Muscle of leg (tissue), 3 donors: ENCODE measurements at regions not wholly inside any gene's neighbourhood (a gene's known extent, or its start where the extent isn't known, plus 50 kb on each side); places are given as distances from the start of the nearest gene placed in this dataset.

Source experiments
- DNase-seq: peaks from one replicate; pipeline ENCODE4 v3.0.0; 2013
- H3K27ac ChIP-seq: one replicate; pipeline ENCODE4 v1.5.1; 2013; ENCODE audit warnings: mild to moderate bottlenecking, low read length, control low read depth
- H3K27me3 ChIP-seq: one replicate; pipeline ENCODE4 v1.6.1; 2013; ENCODE audit warnings: low read length; ENCODE audit not compliant: control insufficient read depth, insufficient read depth
- H3K36me3 ChIP-seq: one replicate; pipeline ENCODE4 v1.6.1; 2013; ENCODE audit warnings: low read length; ENCODE audit not compliant: control insufficient read depth, insufficient read depth
- H3K4me1 ChIP-seq: one replicate; pipeline ENCODE4 v1.6.1; 2013; ENCODE audit warnings: low read length; ENCODE audit not compliant: control insufficient read depth, insufficient read depth
- H3K4me3 ChIP-seq: one replicate; pipeline ENCODE4 v1.5.1; 2013; ENCODE audit warnings: low read length, control low read depth
- H3K9me3 ChIP-seq: replicated peaks from 2 replicates; pipeline ENCODE4 v1.6.1; 2013; ENCODE audit warnings: low read depth, low read length; ENCODE audit not compliant: control insufficient read depth
- WGBS: methylation state at CpG from one replicate; pipeline ENCODE4 v1.1.5; 2013; ENCODE audit warnings: missing lambda C conversion rate; ENCODE audit not compliant: insufficient coverage; 5-methylcytosine and 5-hydroxymethylcytosine counted together

DNA sequence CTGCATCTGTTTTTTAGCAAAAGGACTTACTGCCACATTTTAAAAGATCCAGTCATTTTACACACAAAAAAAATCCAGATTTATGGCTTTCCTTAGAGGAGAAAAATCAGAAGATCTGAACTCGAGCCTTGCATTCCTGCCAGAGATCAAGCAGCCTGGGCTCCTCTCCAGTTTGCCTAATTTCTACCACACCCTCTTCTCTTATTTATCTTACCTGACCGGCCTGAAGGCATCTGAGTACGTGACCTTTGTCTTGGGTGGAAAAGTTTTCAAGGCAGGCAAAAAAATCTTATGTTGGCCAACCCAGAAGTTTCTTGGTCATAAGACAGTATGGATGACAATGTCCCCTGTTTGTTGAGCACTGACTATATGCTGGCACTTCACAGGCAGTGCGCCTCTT, 60.3 kb downstream of the CHRD start:
- no CpG with 5 or more reads among the region's 4 CpGs for WGBS

DNA sequence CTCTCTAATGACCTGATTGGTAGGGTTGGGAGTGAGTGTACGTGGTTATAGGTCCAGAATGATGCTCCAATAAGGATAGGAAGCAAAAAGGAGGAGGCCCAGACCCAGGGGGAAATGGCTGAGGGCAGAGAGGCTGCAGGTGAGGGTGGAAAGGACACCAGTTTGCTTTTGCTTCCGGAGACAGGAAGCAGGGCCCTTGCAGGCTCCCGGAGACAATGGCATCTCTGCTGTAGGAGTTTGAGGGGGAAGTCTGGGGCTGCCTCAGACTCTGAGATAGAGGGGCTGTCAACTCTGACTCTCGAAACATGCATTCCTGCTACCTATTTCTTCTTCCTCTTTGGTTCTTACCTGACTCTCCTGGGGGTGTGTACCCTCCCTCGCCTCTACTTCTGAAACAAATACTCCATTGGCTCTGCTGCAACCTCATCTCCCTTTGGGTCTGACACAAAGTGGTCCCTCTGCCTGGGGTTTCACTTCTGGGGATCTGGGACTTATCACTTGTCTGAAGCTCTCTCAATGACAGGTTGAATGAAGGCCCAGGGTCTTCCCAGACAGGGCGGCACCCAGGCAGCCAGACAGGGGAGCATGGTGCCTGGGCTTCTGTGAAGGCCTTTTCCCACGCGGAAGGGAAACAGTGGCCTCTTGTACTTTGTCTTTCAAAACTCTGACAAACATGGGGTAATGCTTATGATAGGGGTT, 61.5 kb downstream of the CHRD start:
- WGBS: 63% methylated on average over 6 of the region's 8 CpGs

More for the DNA sequence above, 60.3 kb downstream of the CHRD start:
- H3K27me3 ChIP-seq: no peaks in the 10 kb centered on the region
- H3K4me1 ChIP-seq: no peaks in the 10 kb centered on the region
- no peaks in the 10 kb centered on the region for H3K9me3 ChIP-seq
- no peak overlapping the region for H3K27ac ChIP-seq
- no peak for DNase-seq
- no peak overlapping the region for H3K4me3 ChIP-seq
- H3K36me3 ChIP-seq: no peaks in the 10 kb centered on the region

DNA sequence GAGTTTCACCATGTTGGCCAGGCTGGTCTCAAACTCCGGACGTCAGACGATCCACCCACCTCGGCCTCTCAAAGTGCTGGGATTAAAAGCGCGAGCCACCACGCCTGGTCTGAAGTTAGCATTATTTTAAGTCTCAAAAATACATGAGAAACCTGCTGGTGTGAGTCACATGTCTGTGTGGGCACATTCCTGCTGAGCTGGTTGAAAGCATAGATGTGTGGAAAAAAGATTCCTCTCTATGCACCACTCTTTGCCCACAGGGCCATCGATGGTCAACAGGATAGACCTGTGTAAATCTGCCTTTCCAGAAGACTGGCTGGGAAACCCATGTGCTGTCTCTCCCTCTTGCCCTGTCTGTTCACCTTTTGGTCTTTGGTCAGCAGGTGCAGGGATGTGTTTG, 63.5 kb downstream of the CHRD start:
- DNase-seq: no peak
- H3K4me1 ChIP-seq: no peaks in the 10 kb centered on the region
- H3K27ac ChIP-seq: no peak overlapping the region
- WGBS: 92% methylated on average over 6 of the region's 8 CpGs
- H3K9me3 ChIP-seq: no peaks in the 10 kb centered on the region
- no peaks in the 10 kb centered on the region for H3K27me3 ChIP-seq
- no peak overlapping the region for H3K4me3 ChIP-seq
- H3K36me3 ChIP-seq: no peaks in the 10 kb centered on the region

More for the DNA sequence above, 61.5 kb downstream of the CHRD start:
- H3K27me3 ChIP-seq: no peaks in the 10 kb centered on the region
- H3K4me3 ChIP-seq: no peak overlapping the region
- no peaks in the 10 kb centered on the region for H3K4me1 ChIP-seq
- H3K9me3 ChIP-seq: no peaks in the 10 kb centered on the region
- no peak overlapping the region for H3K27ac ChIP-seq
- DNase-seq: no peak
- H3K36me3 ChIP-seq: no peaks in the 10 kb centered on the region

DNA sequence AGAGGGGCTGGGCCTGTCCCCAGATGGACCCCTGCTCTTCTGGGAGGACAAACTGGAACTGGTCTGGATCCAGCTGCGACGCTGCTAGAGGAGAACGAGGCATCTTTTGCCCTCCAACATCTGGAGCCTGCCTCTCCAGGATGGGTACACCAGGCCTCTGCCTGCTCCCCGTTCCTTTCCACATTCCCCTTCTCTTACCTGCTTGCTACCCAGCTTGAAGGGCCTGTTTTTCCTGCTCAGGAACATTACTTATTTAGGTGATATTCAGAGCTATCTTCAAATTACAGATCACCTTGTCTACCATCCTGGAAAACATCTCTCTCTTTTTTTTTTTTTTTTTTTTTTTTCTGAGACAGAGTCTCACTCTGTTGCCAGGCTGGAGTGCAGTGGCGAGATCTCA, 64.0 kb downstream of the CHRD start:
- 90% methylated on average over 2 of the region's 5 CpGs for WGBS
- Histone ChIP-seq H3K27ac (no peak overlapping the region), H3K4me3 (no peak overlapping the region), H3K9me3 (no peaks in the 10 kb centered on the region), H3K27me3 (no peaks in the 10 kb centered on the region), H3K36me3 (no peaks in the 10 kb centered on the region), H3K4me1 (no peaks in the 10 kb centered on the region)
- no peak for DNase-seq

DNA sequence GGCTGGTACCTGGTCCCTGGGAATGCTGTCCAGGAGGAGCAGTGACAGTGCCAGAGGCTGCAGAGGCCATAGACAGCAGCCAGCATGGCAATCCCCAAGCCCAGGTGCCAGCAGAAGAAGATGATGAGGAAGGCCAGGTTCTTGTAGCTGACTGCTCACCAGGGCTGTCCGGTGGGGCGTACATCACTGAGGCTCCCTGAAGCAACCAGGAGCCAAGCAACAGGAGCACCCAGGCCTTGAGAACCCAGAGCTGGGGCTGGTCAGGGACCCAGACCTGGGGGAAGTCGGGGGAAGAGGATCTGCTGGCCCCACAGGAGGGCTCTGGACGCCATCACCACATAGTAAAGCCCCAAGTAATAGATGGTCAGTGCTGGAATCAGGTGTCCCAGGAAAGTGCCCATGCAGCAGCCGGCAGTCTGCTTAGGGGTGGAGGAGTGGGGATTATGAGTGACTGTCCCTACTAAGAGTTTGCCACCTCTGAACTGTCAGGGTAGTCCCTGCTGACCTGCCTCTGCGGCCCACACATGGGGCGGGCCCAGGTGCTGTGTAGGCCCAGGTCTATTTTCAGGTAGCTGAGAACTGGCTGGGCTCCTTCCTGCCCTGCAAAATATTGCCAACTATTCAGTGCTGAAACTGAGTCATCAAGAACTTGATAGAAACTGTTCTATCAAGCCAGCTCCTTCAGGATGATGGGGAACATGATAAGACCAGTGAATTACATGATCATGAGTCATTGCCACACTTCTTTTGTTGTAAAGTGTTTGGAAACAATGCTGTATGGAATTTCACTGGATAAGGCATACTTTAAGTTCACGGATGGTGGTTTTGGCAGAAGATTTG, 68.7 kb downstream of the CHRD start:
- no peaks in the 10 kb centered on the region for H3K27me3 ChIP-seq
- H3K27ac ChIP-seq: no peak overlapping the region
- no peak for DNase-seq
- no peaks in the 10 kb centered on the region for H3K36me3 ChIP-seq
- no peaks in the 10 kb centered on the region for H3K9me3 ChIP-seq
- 90% methylated on average over 6 of the region's 8 CpGs for WGBS
- H3K4me3 ChIP-seq: no peak overlapping the region
- H3K4me1 ChIP-seq: no peaks in the 10 kb centered on the region

- Histone ChIP-seq H3K27ac (no peak overlapping the region), H3K4me3 (no peak overlapping the region), H3K9me3 (no peaks in the 10 kb centered on the region), H3K27me3 (no peaks in the 10 kb centered on the region), H3K4me1 (no peaks in the 10 kb centered on the region), H3K36me3 (no peaks in the 10 kb centered on the region)
- 90% methylated on average over 2 of the region's 5 CpGs for WGBS
- no peak for DNase-seq
These were observed 69.3 kb downstream of the CHRD start for GRCh38 chr3:184449161-184449515.

GRCh38 chr3:184450547-184450946, 70.7 kb downstream of the CHRD start:
- WGBS: 91% methylated on average over 3 of the region's 4 CpGs
- no peak for DNase-seq
- Histone ChIP-seq H3K27ac (no peak overlapping the region), H3K27me3 (no peaks in the 10 kb centered on the region), H3K36me3 (no peaks in the 10 kb centered on the region), H3K9me3 (no peaks in the 10 kb centered on the region), H3K4me3 (no peak overlapping the region), H3K4me1 (no peaks in the 10 kb centered on the region)

DNA sequence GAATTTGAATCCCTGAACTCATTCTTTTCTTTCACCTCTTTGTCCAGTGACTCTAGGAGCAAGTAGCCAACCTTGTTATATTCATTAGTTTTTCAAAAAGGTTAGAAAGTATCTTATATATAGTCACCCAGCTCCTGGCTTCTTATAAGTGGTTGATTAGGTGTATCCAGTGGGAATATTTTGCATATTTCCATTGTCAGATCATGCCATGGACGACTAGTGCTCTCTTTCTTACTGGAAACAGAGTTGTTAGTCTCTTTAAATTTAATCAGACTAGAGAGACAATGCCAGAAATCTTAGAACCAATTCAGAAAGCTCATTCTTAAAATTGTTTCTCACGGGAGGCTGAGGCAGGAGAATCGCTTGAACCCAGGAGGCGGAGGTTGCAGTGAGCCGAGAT, 73.4 kb downstream of the CHRD start:
- Histone ChIP-seq H3K4me1 (no peaks in the 10 kb centered on the region), H3K9me3 (no peaks in the 10 kb centered on the region), H3K36me3 (no peaks in the 10 kb centered on the region), H3K27ac (no peak overlapping the region), H3K27me3 (no peaks in the 10 kb centered on the region), H3K4me3 (no peak overlapping the region)
- WGBS: no CpG with 5 or more reads among the region's 5 CpGs
- DNase-seq: no peak

DNA sequence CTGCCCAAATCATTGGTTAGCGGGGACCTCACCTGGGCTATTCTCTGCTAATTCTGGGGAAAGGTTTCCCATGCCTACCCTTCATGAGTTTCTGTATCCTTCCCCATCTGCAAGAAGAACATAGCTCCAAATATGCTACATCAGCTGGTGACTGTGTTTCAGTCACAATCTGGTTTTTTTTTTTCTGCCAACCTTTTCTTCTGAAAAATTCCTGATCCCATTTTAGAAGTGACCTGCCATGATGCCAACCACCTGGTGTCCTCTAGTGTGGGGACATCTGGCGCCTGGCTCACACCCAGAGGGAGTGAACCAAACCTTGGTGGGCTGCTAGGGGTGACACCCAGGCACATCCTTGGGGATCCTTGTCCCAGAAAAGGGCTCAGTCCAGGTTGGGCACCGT, 76.1 kb downstream of the CHRD start:
- DNase-seq: no peak
- Histone ChIP-seq H3K36me3 (no peaks in the 10 kb centered on the region), H3K27ac (no peak overlapping the region), H3K9me3 (no peaks in the 10 kb centered on the region), H3K4me1 (no peaks in the 10 kb centered on the region), H3K4me3 (no peak overlapping the region), H3K27me3 (no peaks in the 10 kb centered on the region)
- WGBS: 84% methylated on average over 2 of the region's 3 CpGs

- Histone ChIP-seq H3K36me3 (no peaks in the 10 kb centered on the region), H3K27ac (no peak overlapping the region), H3K4me1 (no peaks in the 10 kb centered on the region), H3K27me3 (no peaks in the 10 kb centered on the region), H3K9me3 (no peaks in the 10 kb centered on the region), H3K4me3 (no peak overlapping the region)
- WGBS: 66% methylated on average over 2 of the region's 4 CpGs
- no peak for DNase-seq
These were observed 76.6 kb downstream of the CHRD start for GRCh38 chr3:184456476-184456875.
